ENCODE measurements at regions not wholly inside any gene's neighbourhood (a gene's known extent, or its start where the extent isn't known, plus 50 kb on each side); places are given as distances from the start of the nearest gene placed in this dataset.
A peak's percentile ranks its signal among the peaks of the same experiment; 100 is the strongest.

GRCh38 chr4:121277194-121278105 lies 103.4 kb downstream of the QRFPR start:
- Histone ChIP-seq H2AFZ (ENCODE audit: low read length) (no peak overlapping the region), H3K36me3 (replicated peaks; ENCODE audit: insufficient read depth, low read length) (no peaks in the 10 kb centered on the region), H3K27ac (ENCODE audit: low read length) (no peak overlapping the region), H3K9me3 (replicated peaks; ENCODE audit: insufficient read depth, low read length) (no peaks in the 10 kb centered on the region), H3K79me2 (ENCODE audit: low read length) (no peaks in the 10 kb centered on the region), H3K4me2 (ENCODE audit: low read depth, low read length) (no peak overlapping the region), H3K9ac (ENCODE audit: low read length) (no peak overlapping the region), H3K9me2 (replicated peaks; ENCODE audit: insufficient read depth, low read length) (no peaks in the 10 kb centered on the region), H4K20me1 (ENCODE audit: insufficient read depth, low read length) (no peaks in the 10 kb centered on the region), H3K4me3 (ENCODE audit: low read length) (no peak overlapping the region), H3K4me1 (ENCODE audit: low read length) (no peaks in the 10 kb centered on the region), H3F3A (ENCODE audit: insufficient read depth, low read length) (no peaks in the 10 kb centered on the region; the same call in 1 of the 2 replicates), H3K27me3 (replicated peaks; ENCODE audit: insufficient read depth, low read length) (no peaks in the 10 kb centered on the region)
- TF ChIP-seq CTCF (IDR thresholded peaks at IDR 0.05; ENCODE audit: low read length) (peak; percentile 48), EZH2phosphoT487 (IDR thresholded peaks at IDR 0.05; ENCODE audit: low read length) (no peak), EZH2 (optimal IDR thresholded peaks at IDR 0.05; ENCODE audit: low read depth, low read length) (no peak)
- peak; percentile 46 for DNase-seq

GRCh38 chr4:121273191-121273590 lies 107.6 kb downstream of the QRFPR start:
- H3K4me2 ChIP-seq (ENCODE audit: low read depth, low read length), result no peak overlapping the region
- H4K20me1 ChIP-seq (ENCODE audit: insufficient read depth, low read length), result no peaks in the 10 kb centered on the region
- no peak overlapping the region for H3K27ac ChIP-seq (ENCODE audit: low read length)
- H3K79me2 ChIP-seq (ENCODE audit: low read length), result no peaks in the 10 kb centered on the region
- no peak overlapping the region for H3K9ac ChIP-seq (ENCODE audit: low read length)
- no peaks in the 10 kb centered on the region for H3K27me3 ChIP-seq (replicated peaks; ENCODE audit: insufficient read depth, low read length)
- H3K4me3 ChIP-seq (ENCODE audit: low read length), result no peak overlapping the region
- no peak for TF ChIP-seq EZH2phosphoT487 (IDR thresholded peaks at IDR 0.05; ENCODE audit: low read length)
- TF ChIP-seq EZH2 (optimal IDR thresholded peaks at IDR 0.05; ENCODE audit: low read depth, low read length), result no peak
- TF ChIP-seq CTCF (IDR thresholded peaks at IDR 0.05; ENCODE audit: low read length), result no peak
- H3K36me3 ChIP-seq (replicated peaks; ENCODE audit: insufficient read depth, low read length), result no peaks in the 10 kb centered on the region
- no peaks in the 10 kb centered on the region; the same call in 1 of the 2 replicates for H3F3A ChIP-seq (ENCODE audit: insufficient read depth, low read length)
- H3K4me1 ChIP-seq (ENCODE audit: low read length), result peaks cover 10% of the 10 kb centered on the region; the same call in 1 of the 2 replicates
- no peaks in the 10 kb centered on the region for H3K9me3 ChIP-seq (replicated peaks; ENCODE audit: insufficient read depth, low read length)
- H3K9me2 ChIP-seq (replicated peaks; ENCODE audit: insufficient read depth, low read length), result no peaks in the 10 kb centered on the region; the same call in 1 of the 2 replicates
- no peak for DNase-seq
- H2AFZ ChIP-seq (ENCODE audit: low read length), result no peak overlapping the region

GRCh38 chr4:121272526-121272925 lies 108.3 kb downstream of the QRFPR start:
- H3K9me3 ChIP-seq (replicated peaks; ENCODE audit: insufficient read depth, low read length), result no peaks in the 10 kb centered on the region
- no peak overlapping the region for H3K27ac ChIP-seq (ENCODE audit: low read length)
- H3K4me2 ChIP-seq (ENCODE audit: low read depth, low read length), result no peak overlapping the region
- H4K20me1 ChIP-seq (ENCODE audit: insufficient read depth, low read length), result no peaks in the 10 kb centered on the region
- H3K9ac ChIP-seq (ENCODE audit: low read length), result no peak overlapping the region
- H3K4me1 ChIP-seq (ENCODE audit: low read length), result peaks cover 10% of the 10 kb centered on the region; the same call in 1 of the 2 replicates
- no peak for TF ChIP-seq EZH2phosphoT487 (IDR thresholded peaks at IDR 0.05; ENCODE audit: low read length)
- no peak for TF ChIP-seq CTCF (IDR thresholded peaks at IDR 0.05; ENCODE audit: low read length)
- no peak for TF ChIP-seq EZH2 (optimal IDR thresholded peaks at IDR 0.05; ENCODE audit: low read depth, low read length)
- H3K4me3 ChIP-seq (ENCODE audit: low read length), result no peak overlapping the region
- no peak overlapping the region for H2AFZ ChIP-seq (ENCODE audit: low read length)
- H3K27me3 ChIP-seq (replicated peaks; ENCODE audit: insufficient read depth, low read length), result no peaks in the 10 kb centered on the region
- H3K36me3 ChIP-seq (replicated peaks; ENCODE audit: insufficient read depth, low read length), result no peaks in the 10 kb centered on the region
- DNase-seq, result peak; percentile 52
- no peaks in the 10 kb centered on the region; the same call in 1 of the 2 replicates for H3K9me2 ChIP-seq (replicated peaks; ENCODE audit: insufficient read depth, low read length)
- no peaks in the 10 kb centered on the region; the same call in 1 of the 2 replicates for H3F3A ChIP-seq (ENCODE audit: insufficient read depth, low read length)
- H3K79me2 ChIP-seq (ENCODE audit: low read length), result no peaks in the 10 kb centered on the region

All from MM.1S (cell line).